ENCODE measurements at regions not wholly inside any gene's neighbourhood (a gene's known extent, or its start where the extent isn't known, plus 50 kb on each side); places are given as distances from the start of the nearest gene placed in this dataset.

GRCh38 chr5:88401228-88401627 lies 132.6 kb upstream of the TMEM161B start:
- H3K27ac ChIP-seq (ENCODE audit: low read length), result no peak overlapping the region

GRCh38 chr5:88399561-88399960 lies 130.9 kb upstream of the TMEM161B start:
- H3K27ac ChIP-seq (ENCODE audit: low read length), result no peak overlapping the region
- no peak overlapping the region for H3K4me2 ChIP-seq (ENCODE audit: low read depth, low read length)
- no peaks in the 10 kb centered on the region for H3F3A ChIP-seq (ENCODE audit: insufficient read depth, low read length)
- no peak overlapping the region for H3K9ac ChIP-seq (ENCODE audit: low read length)
- H3K27me3 ChIP-seq (replicated peaks; ENCODE audit: insufficient read depth, low read length), result no peaks in the 10 kb centered on the region
- no peak overlapping the region for H2AFZ ChIP-seq (ENCODE audit: low read length)
- H3K9me2 ChIP-seq (replicated peaks; ENCODE audit: insufficient read depth, low read length), result no peaks in the 10 kb centered on the region
- H3K79me2 ChIP-seq (ENCODE audit: low read length), result no peaks in the 10 kb centered on the region
- H3K9me3 ChIP-seq (replicated peaks; ENCODE audit: insufficient read depth, low read length), result no peaks in the 10 kb centered on the region
- H4K20me1 ChIP-seq (ENCODE audit: insufficient read depth, low read length), result no peaks in the 10 kb centered on the region
- no peak overlapping the region for H3K4me3 ChIP-seq (ENCODE audit: low read length)
- H3K4me1 ChIP-seq (ENCODE audit: low read length), result no peaks in the 10 kb centered on the region
- DNase-seq, result no peak
- no peak for TF ChIP-seq EZH2phosphoT487 (IDR thresholded peaks at IDR 0.05; ENCODE audit: low read length)
- no peak for TF ChIP-seq CTCF (IDR thresholded peaks at IDR 0.05; ENCODE audit: low read length)
- no peak for TF ChIP-seq EZH2 (optimal IDR thresholded peaks at IDR 0.05; ENCODE audit: low read depth, low read length)
- no peaks in the 10 kb centered on the region for H3K36me3 ChIP-seq (replicated peaks; ENCODE audit: insufficient read depth, low read length)

More at GRCh38 chr5:88401228-88401627, 132.6 kb upstream of the TMEM161B start:
- Histone ChIP-seq H3K4me1 (ENCODE audit: low read length) (no peaks in the 10 kb centered on the region), H4K20me1 (ENCODE audit: insufficient read depth, low read length) (no peaks in the 10 kb centered on the region), H3K9me2 (replicated peaks; ENCODE audit: insufficient read depth, low read length) (no peaks in the 10 kb centered on the region), H2AFZ (ENCODE audit: low read length) (no peak overlapping the region), H3K27me3 (replicated peaks; ENCODE audit: insufficient read depth, low read length) (no peaks in the 10 kb centered on the region), H3K36me3 (replicated peaks; ENCODE audit: insufficient read depth, low read length) (no peaks in the 10 kb centered on the region), H3K79me2 (ENCODE audit: low read length) (no peaks in the 10 kb centered on the region), H3K9ac (ENCODE audit: low read length) (no peak overlapping the region), H3F3A (ENCODE audit: insufficient read depth, low read length) (no peaks in the 10 kb centered on the region), H3K4me2 (ENCODE audit: low read depth, low read length) (no peak overlapping the region), H3K4me3 (ENCODE audit: low read length) (no peak overlapping the region), H3K9me3 (replicated peaks; ENCODE audit: insufficient read depth, low read length) (no peaks in the 10 kb centered on the region)
- DNase-seq, result no peak
- no peak for TF ChIP-seq EZH2phosphoT487 (IDR thresholded peaks at IDR 0.05; ENCODE audit: low read length)
- TF ChIP-seq EZH2 (optimal IDR thresholded peaks at IDR 0.05; ENCODE audit: low read depth, low read length), result no peak
- no peak for TF ChIP-seq CTCF (IDR thresholded peaks at IDR 0.05; ENCODE audit: low read length)

- Histone ChIP-seq H3F3A (ENCODE audit: insufficient read depth, low read length) (no peaks in the 10 kb centered on the region), H4K20me1 (ENCODE audit: insufficient read depth, low read length) (no peaks in the 10 kb centered on the region), H3K36me3 (replicated peaks; ENCODE audit: insufficient read depth, low read length) (no peaks in the 10 kb centered on the region), H3K4me1 (ENCODE audit: low read length) (no peaks in the 10 kb centered on the region), H3K79me2 (ENCODE audit: low read length) (no peaks in the 10 kb centered on the region), H3K9ac (ENCODE audit: low read length) (no peak overlapping the region), H3K9me2 (replicated peaks; ENCODE audit: insufficient read depth, low read length) (no peaks in the 10 kb centered on the region), H3K27me3 (replicated peaks; ENCODE audit: insufficient read depth, low read length) (no peaks in the 10 kb centered on the region), H3K4me3 (ENCODE audit: low read length) (no peak overlapping the region), H3K4me2 (ENCODE audit: low read depth, low read length) (no peak overlapping the region), H3K9me3 (replicated peaks; ENCODE audit: insufficient read depth, low read length) (no peaks in the 10 kb centered on the region), H3K27ac (ENCODE audit: low read length) (no peak overlapping the region), H2AFZ (ENCODE audit: low read length) (no peak overlapping the region)
- DNase-seq, result no peak
- no peak for TF ChIP-seq EZH2phosphoT487 (IDR thresholded peaks at IDR 0.05; ENCODE audit: low read length)
- TF ChIP-seq EZH2 (optimal IDR thresholded peaks at IDR 0.05; ENCODE audit: low read depth, low read length), result no peak
- no peak for TF ChIP-seq CTCF (IDR thresholded peaks at IDR 0.05; ENCODE audit: low read length)
These were observed 129.7 kb upstream of the TMEM161B start for GRCh38 chr5:88398316-88398715.

Data from MM.1S (cell line).